Ureter (tissue), 1 donor: ENCODE measurements at regions not wholly inside any gene's neighbourhood (a gene's known extent, or its start where the extent isn't known, plus 50 kb on each side); places are given as distances from the start of the nearest gene placed in this dataset.

Experiments
- DNase-seq: peaks from one replicate; pipeline ENCODE4 v3.0.0-alpha.2; 2020; ENCODE audit warnings: low spot score
- donor health status: DM: yes; HTN: yes; CAD: no.

DNA sequence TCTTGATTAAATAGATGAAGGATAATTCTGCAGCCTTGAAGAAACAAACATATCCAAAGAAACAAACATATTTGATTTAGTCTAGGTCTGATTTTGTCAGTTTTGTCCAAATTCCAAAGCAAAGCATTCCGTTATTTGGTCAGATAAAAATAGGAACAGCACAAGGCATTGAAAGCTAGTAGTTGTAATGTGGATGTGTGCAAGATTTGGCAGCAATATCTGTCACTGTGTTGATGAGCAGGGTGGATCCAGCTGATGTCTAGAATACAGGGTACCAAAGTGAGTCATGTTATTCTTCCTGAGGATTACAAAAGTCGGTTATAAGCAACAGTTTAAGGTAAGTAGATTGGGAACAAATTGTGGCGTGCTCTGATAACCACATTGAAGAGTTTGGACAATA is 69.3 kb upstream of the PLPPR1 start:
- DNase-seq: no peak
